ENCODE measurements at regions not wholly inside any gene's neighbourhood (a gene's known extent, or its start where the extent isn't known, plus 50 kb on each side); places are given as distances from the start of the nearest gene placed in this dataset.

DNA sequence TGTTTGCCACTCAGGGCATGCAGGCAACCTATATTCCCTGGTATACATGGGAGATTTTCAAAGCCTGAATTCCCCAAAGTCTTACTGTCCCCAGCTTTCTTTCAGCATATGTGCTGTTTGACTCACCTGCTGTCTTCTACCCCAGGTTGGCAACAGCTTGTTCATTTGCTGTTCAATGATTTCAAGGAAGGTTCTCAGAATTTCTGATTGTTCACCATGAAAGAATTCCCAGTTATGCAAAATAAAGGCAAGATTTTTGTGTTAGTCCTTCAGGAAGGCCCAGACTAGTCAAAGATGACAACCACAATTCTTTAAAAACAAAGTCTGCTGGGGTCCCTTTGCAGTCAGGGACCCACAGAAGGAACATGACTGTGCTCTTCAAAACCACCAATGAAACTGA is 1057.8 kb upstream of the CDH2 start:
- TF ChIP-seq CTCF (IDR thresholded peaks at IDR 0.05; ENCODE audit: borderline replicate concordance, extremely low read depth, low read length, poor library complexity, severe bottlenecking) = no peak
- TF ChIP-seq EZH2 (IDR thresholded peaks at IDR 0.05; ENCODE audit: borderline replicate concordance, low read depth, low read length, severe bottlenecking) = no peak
